Sigmoid colon (tissue), 4 donors: ENCODE measurements at regions not wholly inside any gene's neighbourhood (a gene's known extent, or its start where the extent isn't known, plus 50 kb on each side); places are given as distances from the start of the nearest gene placed in this dataset.

Source experiments
- EP300 ChIP-seq, 4 donors: sonication (generic); formaldehyde crosslinking; IDR thresholded peaks; one replicate each; pipeline ENCODE4 v1.6.1; 2017; ENCODE audit warnings: antibody characterized with exemption in 4 of 4
- POLR2A ChIP-seq, 2 donors: fragments of 450-650 bp; IDR thresholded peaks; one replicate each; pipeline ENCODE4 v1.6.1; 2016; ENCODE audit warnings: antibody characterized with exemption in 2 of 2, mild to moderate bottlenecking in 2 of 2, moderate library complexity in 2 of 2
- TF ChIP-seq, protein P1 (sequence below), 4 experiments: fragments of 450-650 bp in 3 of 4; fragments of 200-600 bp in 1 of 4; IDR thresholded peaks; one replicate each; pipeline ENCODE4 v1.5.1; 2016 to 2019; ENCODE audit warnings: antibody characterized with exemption in 4 of 4, mild to moderate bottlenecking in 3 of 4, moderate library complexity in 2 of 4

GRCh38 chr2:128654408-128654807 lies 335.7 kb upstream of the HS6ST1 start:
- TF ChIP-seq, protein P1, sequence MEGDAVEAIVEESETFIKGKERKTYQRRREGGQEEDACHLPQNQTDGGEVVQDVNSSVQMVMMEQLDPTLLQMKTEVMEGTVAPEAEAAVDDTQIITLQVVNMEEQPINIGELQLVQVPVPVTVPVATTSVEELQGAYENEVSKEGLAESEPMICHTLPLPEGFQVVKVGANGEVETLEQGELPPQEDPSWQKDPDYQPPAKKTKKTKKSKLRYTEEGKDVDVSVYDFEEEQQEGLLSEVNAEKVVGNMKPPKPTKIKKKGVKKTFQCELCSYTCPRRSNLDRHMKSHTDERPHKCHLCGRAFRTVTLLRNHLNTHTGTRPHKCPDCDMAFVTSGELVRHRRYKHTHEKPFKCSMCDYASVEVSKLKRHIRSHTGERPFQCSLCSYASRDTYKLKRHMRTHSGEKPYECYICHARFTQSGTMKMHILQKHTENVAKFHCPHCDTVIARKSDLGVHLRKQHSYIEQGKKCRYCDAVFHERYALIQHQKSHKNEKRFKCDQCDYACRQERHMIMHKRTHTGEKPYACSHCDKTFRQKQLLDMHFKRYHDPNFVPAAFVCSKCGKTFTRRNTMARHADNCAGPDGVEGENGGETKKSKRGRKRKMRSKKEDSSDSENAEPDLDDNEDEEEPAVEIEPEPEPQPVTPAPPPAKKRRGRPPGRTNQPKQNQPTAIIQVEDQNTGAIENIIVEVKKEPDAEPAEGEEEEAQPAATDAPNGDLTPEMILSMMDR (IDR thresholded peaks at IDR 0.05), result no peak
- TF ChIP-seq POLR2A (IDR thresholded peaks at IDR 0.05) (no peak), EP300 (IDR thresholded peaks at IDR 0.05) (no peak)
